EL (cell line): ENCODE measurements at regions not wholly inside any gene's neighbourhood (a gene's known extent, or its start where the extent isn't known, plus 50 kb on each side); places are given as distances from the start of the nearest gene placed in this dataset.
A peak's percentile ranks its signal among the peaks of the same experiment; 100 is the strongest.

Experiments
- DNase-seq: peaks from one replicate; pipeline ENCODE4 v3.0.0-alpha.2; 2016

GRCh38 chr12:118611295-118611694 is 234.9 kb downstream of the SUDS3 start:
- no peak for DNase-seq

- DNase-seq, result no peak
Observed at GRCh38 chr12:118611770-118612169, 235.4 kb downstream of the SUDS3 start.

GRCh38 chr12:118617611-118618450 is 241.5 kb downstream of the SUDS3 start:
- DNase-seq, result no peak

- DNase-seq, result no peak
Observed at GRCh38 chr12:118618695-118619094, 242.3 kb downstream of the SUDS3 start.

- no peak for DNase-seq
Observed at GRCh38 chr12:118625050-118625675, 248.8 kb downstream of the SUDS3 start.

GRCh38 chr12:118633071-118633470 is 256.7 kb downstream of the SUDS3 start:
- DNase-seq, result no peak

GRCh38 chr12:118635276-118635675 is 258.9 kb downstream of the SUDS3 start:
- DNase-seq, result no peak

- DNase-seq, result no peak
Observed at GRCh38 chr12:118637767-118638370, 261.5 kb downstream of the SUDS3 start.

GRCh38 chr12:118641249-118641648 is 264.9 kb downstream of the SUDS3 start:
- DNase-seq, result no peak

GRCh38 chr12:118645219-118645618 is 268.9 kb downstream of the SUDS3 start:
- peak; percentile 1 for DNase-seq

GRCh38 chr12:118649765-118650585 is 273.6 kb downstream of the SUDS3 start:
- no peak for DNase-seq

- DNase-seq, result no peak
Observed at GRCh38 chr12:118650586-118650960, 274.2 kb downstream of the SUDS3 start.

- no peak for DNase-seq
Observed at GRCh38 chr12:118651487-118651886, 275.1 kb downstream of the SUDS3 start.

- DNase-seq, result no peak
Observed at GRCh38 chr12:118655588-118655987, 279.2 kb downstream of the SUDS3 start.

- DNase-seq, result peak; percentile 3
Observed at GRCh38 chr12:118680356-118680963, 300.9 kb upstream of the SRRM4 start.

- DNase-seq, result no peak
Observed at GRCh38 chr12:118682656-118683055, 298.7 kb upstream of the SRRM4 start.

- no peak for DNase-seq
Observed at GRCh38 chr12:118685983-118686607, 295.2 kb upstream of the SRRM4 start.

GRCh38 chr12:118689793-118690192 is 291.5 kb upstream of the SRRM4 start:
- no peak for DNase-seq

GRCh38 chr12:118690506-118690905 is 290.8 kb upstream of the SRRM4 start:
- DNase-seq, result no peak

- no peak for DNase-seq
Observed at GRCh38 chr12:118694128-118694775, 287.1 kb upstream of the SRRM4 start.

GRCh38 chr12:118704527-118705241 is 276.7 kb upstream of the SRRM4 start:
- no peak for DNase-seq
